ENCODE measurements at regions not wholly inside any gene's neighbourhood (a gene's known extent, or its start where the extent isn't known, plus 50 kb on each side); places are given as distances from the start of the nearest gene placed in this dataset.

- no peak for TF ChIP-seq ZNF335 (tag by site-specific recombination; conservative IDR thresholded peaks at IDR 0.05)
- no peak for TF ChIP-seq ZNF830 (tag by site-specific recombination; IDR thresholded peaks at IDR 0.05; ENCODE audit: low read depth)
- no peak for TF ChIP-seq CTCF (tag by site-specific recombination; IDR thresholded peaks at IDR 0.05)
- TF ChIP-seq ZNF23 (tag by site-specific recombination; IDR thresholded peaks at IDR 0.05; ENCODE audit: borderline replicate concordance) = no peak
- no peak for TF ChIP-seq ZBTB49 (tag by site-specific recombination; IDR thresholded peaks at IDR 0.05; ENCODE audit: low read depth)
- no peak for TF ChIP-seq ZNF10 (tag by site-specific recombination; IDR thresholded peaks at IDR 0.05)
- TF ChIP-seq ZNF324 (tag by site-specific recombination; IDR thresholded peaks at IDR 0.05) = no peak
- TF ChIP-seq ZNF280D (tag by site-specific recombination; IDR thresholded peaks at IDR 0.05) = no peak
These were observed 73.6 kb upstream of the EPC2 start for GRCh38 chr2:148570989-148571388.

All from HEK293 (cell line).